Amniotic stem cell (primary cell): ENCODE measurements at regions not wholly inside any gene's neighbourhood (a gene's known extent, or its start where the extent isn't known, plus 50 kb on each side); places are given as distances from the start of the nearest gene placed in this dataset.

Experiments used
- DNase-seq: peaks from one replicate; lab custom pipeline; 2025; lab: John Stamatoyannopoulos, UW

DNA sequence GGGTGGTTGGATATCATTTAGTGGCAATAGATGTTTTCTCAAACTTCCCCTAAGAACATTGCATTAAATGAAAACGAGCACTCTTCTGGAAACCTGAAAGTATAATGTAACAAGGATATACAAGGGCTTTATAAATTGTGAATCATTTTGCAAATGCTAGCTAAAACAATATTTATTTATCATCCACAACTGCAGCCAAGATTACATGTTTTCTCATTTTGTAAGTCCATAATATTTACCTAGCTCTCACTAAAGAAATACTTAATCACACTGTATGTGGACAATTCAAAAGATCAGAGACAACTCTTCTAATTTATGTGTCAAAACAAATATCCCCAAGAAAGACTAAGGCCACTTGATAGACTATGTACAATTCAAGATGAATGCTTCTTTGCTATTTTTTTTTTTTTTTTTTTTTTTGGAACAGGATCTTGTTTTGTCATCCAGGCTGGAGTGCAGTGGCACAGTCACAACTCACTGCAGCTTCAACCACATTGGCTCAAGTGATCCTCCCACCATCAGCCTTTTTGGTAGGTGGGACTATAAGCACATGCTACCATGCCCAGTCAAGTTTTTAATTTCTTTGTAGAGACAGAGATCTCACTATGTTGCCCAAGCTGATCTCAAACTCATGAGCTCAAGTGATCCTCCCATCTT is 427.7 kb upstream of the THBS1 start:
- no peak for DNase-seq

DNA sequence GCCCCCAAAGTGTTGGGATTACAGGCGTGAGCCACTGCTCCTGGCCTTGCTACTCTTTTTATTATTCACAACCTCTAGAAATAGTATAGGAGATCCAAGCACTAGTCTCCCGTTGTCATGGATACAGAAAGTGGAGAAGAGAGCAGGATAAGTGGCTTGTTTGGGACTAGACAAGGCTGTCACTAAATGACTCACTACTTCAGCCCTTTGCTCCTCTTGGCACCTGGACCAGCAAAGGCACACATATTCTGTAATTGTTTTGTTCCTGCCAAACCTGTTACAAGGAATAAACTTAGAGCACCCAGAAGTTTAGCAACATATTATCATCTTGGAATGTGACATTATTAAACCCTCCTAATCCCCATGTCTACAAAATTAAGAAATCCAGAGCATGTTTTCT is 427.2 kb upstream of the THBS1 start:
- DNase-seq: no peak

DNA sequence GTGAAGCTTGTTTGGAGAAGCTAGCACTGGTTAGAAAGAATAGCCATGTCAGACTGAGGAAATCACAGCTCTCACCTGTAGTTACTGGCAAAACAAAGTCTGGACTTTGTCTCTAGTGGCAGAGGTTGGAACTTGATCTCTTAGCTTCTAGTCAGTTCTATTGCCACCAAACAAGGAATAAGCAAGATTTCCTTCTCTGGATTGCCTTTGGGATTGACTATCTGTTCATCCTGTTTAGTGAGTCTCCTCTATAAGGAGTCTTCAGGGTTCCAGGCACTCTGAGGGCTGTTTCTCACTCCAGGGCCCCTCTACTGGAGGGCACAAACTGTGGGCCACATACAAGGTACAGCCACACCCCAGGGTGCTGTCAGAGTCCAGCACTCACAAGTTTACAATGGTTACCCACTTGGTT is 426.6 kb upstream of the THBS1 start:
- DNase-seq: no peak

DNA sequence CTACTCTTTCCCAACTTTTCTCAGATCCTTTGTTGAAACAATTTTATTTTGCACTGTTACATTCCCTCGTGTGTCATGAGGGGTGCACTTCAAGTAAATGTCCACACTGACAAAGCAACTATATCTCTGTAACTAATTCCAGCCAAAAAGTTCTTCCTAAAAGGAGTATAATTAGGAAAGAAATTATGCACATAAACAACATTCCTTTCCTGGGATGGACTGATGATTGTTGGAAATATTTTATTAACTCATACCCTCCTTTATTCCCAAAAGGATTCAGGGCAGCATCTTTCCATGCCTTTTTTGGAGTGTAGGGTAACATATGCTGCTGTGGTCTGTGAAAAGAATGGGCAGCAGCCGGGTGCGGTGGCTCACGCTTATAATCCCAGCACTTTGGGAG is 426.1 kb upstream of the THBS1 start:
- DNase-seq: no peak

DNA sequence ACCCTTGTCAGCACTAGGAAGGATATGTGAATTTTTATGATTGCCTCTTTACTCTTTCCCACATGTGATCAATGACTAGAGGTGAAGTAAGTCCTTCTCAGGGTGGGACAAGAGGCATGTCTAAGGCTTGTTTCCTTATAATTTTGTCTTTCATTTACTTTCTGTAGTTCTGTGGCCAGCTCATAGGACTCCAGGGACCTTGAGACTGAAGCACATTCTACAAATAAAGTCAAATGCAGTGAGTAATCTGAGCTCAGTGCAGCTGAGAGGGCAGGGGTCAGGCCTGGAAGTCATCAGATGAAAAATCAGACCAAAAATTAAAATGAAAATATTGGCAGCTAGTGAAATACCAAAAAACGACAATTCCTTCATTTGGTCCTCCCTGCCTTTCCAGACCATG is 424.7 kb upstream of the THBS1 start:
- DNase-seq: no peak

DNA sequence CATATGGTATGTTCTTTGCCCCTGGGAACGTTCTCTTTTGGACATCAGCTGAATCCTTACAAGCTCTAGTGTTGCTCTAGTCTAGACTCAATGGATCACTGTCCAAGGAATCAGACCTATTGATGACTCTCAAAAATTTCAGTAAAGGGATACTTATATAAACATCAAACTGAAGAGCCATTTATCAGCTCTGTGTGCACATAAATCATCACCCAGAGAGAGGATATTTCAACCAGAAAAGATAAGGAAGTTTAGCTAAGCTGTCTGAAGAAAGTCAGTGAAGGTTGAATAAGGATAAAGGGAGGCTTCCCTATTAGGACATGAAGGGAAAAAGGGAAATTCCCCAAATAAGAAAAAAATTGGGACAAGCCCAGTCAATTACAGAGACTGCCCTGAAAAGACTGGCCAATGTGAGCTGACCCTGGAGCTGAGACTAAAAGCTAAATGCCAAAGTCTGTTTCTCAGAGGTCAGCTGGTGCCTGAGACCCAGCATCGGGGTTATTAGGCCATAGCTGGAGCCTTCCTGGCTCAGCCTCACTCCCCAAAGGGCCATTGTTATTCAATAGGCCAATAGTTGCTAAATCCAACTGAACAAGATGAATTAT is 424.1 kb upstream of the THBS1 start:
- DNase-seq: no peak

DNA sequence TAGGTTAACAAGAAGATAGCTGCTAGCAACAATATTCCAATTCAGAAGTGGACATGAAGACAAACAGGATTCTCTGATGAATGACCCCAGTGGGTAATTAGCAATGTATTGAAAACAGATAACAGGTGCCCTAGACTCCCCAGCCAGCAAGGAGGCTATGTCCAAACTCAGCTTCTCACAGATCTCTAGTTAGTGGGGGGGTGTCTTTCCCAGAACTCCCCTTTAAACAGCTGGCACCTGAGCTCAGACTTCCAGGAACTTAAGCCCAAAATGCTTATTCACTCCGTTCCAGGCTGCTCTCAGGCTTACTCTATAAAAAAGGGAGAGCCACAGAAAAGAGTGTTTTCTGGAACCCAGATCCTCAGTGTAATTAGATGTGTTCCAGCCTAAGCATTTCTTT is 423.0 kb upstream of the THBS1 start:
- no peak for DNase-seq

DNA sequence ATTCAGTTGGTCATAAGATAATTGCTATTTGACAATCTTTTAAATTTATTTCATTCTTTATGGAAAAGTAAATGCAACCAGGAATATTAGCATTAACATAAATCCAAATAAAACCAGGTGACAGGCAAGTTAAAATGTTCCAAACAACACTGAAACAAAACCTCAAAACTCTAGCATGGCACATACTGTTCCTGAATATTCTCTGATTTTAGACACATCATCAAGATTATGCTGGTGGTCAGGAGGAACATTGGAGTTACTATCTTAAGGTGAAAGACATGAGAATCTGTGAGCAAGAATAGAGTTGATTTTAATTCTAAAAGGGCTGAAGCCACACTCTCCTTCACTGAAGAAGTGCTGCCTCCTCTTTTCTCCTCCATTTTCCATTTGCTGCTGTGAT is 421.0 kb upstream of the THBS1 start:
- DNase-seq: no peak

DNA sequence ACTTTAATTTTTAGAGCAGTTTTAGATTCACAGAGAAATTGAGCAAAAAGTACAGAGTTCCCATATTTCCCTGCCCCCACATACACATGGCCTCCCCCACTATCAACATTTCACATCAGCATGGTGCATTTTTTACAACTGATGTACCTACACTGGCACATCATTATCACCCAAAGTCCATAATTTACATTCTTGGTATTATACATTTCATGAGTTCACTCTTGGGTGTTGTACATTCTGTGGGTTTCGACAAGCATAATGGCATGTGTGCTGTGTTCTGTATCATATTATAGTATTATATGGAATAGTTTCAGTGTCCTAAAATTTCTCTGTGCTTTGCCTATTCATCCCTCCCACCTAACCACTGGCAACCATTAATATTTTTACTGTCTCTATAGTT is 419.8 kb upstream of the THBS1 start:
- no peak for DNase-seq

DNA sequence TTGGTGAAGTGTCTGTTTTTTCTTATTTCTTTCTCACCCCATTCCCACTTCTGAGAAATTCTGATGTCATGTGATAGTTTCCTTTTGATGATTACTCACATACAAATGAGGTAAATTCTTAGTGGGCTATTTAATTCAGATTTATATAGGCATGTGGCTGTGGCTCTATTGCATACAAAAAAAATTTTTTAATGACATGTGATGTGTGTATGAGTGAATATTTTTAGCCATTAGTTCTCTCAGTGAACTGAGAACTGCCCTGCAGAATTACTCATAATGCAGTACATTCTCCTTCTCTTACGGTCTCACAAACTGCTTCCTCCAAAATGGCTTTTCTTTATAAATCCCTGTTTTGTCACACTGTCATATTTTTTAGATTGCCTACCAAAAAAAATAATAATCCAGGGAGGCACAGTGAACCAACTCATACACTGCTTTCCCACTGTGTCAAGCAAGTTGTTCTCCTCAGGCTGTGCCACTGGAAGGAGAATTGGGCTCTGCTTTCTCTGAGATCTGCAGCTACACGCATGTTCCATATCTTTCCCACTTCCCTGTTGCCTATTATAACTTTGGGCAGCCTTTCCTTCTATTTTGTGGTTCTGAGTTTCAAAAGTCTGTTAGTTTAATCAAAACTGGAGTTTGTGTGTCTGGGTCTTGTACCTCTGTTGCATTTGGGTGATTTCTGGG is 415.7 kb upstream of the THBS1 start:
- DNase-seq: no peak

DNA sequence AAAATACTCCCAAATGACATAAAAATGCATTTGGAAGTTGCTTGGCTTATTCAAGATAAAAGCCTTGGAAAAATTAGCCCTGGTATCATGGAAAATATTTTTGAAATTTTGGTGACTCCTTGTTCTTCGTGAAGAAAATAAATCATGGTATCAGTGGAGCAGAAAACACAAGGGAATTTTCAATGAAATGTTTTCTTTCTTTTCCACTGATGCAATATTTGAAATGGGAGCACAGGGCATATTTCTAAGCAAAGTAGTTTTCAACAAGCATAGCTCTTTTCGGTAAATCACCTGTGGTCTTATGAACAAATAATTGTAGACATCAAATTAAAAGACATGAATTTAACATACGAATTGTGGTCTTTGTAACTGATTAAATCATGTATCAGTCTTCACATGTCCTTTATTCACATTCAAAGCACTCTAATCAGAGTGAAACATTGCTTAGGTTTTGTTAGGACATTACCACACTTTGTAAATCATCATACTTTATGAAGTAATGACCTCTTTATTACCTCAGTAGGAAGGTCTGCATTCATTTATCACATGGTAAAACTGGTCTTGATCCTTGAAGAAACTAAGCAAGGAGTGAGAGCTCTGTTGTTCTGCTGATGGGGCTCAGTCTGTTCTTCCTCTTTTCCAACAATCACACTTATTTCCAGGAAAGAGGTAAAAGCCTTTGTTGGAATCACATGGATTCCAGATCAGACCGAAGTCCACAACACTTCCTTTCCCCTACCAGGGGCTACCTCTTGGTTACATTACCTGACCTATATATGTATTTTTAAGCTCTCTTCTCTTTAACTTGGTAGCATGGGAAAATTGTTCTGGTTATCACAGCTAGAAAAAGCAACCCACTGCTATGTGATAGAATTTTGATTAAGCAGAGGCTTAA is 413.5 kb upstream of the THBS1 start:
- no peak for DNase-seq

DNA sequence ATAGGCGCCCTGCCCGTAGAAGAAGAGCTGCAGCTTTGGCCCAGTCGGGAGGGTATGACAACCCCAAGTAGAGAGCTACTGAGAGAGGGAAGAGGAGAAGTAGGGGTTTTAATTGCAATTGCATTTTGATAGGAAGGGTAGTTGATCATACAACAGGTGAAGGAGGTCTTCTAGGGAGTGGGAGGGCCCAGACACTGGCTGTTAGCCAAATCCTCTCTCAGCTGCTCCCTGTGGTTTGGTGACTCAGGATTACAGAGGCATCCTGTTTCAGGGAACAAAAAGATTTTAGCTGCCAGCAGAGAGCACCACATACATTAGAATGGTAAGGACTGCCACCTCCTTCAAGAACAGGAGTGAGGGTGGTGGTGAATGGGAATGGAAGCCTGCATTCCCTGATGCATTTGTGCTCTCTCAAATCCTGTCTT is 408.9 kb upstream of the THBS1 start:
- DNase-seq: peak; percentile 80

DNA sequence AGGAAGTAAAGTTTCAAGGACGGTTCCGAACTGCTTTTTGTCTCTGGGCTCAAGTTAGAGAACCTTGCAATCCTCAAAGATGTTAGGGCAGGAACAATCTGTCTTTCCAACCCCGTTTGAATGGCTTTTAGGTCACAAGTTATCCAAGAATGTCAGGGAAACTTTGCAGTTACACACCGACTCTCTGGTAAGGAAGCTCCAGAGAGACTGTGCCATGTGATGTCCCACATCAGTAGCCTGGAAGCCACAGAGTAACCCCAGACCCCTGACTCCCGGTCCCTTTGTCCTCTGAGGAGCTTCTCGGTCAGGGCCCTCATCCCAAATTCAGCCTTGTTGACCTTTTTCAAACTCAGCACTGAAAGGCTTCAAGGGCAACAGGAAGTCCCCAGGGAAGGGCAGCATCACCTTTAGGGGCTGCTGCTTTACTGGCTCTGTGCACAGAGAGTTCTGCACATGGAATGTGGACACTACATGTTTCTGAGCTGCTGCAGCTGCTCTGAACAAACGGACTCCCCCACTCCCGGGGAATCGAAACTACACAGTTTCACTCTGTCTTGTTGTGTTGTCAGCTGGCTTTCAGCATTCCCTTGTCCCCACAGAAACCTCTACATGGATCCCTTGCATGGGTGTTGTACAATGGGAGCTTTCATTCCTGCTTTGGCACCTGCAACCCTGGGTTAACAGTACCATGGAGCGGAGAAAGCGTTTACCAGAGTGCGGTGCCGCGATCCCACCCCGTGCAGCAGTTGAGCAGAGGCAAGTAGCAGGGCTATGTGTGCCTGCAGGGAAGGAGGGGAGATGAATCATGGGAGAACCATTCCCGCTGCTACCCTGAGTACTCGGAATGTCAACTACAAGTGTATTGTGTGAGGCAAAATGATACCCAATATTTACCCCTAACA is 408.2 kb upstream of the THBS1 start:
- no peak for DNase-seq

DNA sequence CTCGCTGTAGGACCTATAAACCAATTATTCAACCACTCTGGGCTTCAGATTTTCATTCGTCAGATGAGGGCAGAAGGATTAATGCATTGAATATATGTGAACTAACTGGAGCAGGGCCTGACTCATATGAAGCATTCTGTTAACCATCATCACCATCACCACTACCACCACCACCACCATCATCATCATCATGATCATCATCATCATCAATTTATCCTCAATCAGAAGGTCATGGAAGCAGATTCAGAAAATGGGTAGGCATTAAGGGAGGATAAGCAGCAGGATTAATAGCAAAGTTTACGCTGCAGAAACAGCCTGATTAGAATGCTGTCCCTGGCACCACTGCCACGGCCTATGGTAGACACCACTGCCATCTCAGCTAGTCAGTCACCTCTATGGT is 407.5 kb upstream of the THBS1 start:
- no peak for DNase-seq

DNA sequence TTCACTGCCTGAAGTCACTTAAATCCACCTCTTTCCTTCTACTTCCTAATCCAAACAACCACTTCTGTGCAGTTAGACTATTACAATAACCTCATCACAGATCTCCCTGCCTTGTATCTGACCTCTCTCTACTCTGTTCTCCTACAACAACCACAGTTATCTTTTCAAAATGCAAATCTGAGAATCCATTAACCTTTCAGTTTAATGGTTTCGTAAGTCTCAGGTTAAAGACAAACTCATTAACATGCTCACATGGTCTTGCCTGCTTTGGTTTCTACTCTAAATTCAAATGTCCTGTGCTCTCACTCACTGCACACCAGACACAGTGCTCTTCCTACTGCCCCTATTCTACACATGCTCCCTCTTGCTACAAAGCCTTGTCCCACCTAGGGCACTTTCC is 406.5 kb upstream of the THBS1 start:
- DNase-seq: no peak

DNA sequence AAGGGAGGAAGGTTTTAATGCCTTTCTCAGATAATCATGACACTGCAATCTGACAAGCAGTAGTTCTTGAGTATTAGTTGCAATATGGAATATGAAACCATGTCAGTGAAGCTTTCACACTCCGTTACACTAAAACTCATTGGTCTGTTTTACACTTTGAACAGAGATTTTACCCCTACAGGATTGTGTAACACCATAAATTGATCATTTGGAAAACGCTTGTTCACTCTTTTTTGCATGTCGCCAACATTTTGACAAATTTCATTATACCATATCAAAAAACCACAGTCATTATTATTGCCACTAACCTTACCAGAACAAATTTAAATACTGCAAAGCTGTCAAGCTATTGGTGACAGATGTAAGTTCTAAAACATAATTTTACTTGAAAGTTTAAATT is 404.8 kb upstream of the THBS1 start:
- DNase-seq: no peak

DNA sequence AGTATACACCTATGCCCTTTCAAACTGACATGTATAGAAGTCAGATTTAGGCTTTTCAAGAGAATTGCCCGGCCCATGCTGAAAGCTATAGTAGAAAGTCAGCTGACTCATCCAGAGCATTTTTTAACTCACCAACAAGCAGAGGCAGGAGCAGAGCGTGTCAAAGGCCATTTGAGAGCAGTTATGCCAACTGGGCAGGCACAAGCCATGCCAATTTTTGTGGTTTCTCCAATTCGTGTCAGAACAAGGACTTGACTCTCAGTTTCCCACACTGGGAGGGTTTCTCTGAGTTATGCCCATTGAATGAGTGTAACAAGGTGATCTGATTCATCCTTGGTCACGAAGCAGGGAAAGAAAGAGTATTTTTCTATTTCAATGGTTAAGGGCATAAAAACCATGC is 403.3 kb upstream of the THBS1 start:
- no peak for DNase-seq

DNA sequence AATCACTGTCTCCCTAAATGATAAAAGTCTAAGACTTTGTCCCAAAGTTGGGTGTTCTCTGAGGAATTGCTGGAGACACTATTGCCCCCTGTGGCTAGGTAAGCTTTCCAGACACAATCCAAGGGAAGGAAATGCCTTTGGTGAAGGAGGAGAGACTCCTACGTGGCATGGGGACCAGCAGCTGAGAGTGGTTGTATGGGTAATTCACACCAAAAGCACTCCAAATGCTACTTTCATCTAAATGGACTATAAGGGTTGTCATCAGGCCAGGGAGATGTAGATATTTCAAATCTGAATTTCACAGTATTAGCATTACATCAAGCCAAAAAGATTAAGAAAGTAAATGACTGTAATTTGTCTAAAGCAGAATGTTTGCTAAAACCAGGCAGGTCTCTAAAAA is 400.8 kb upstream of the THBS1 start:
- DNase-seq: no peak

DNA sequence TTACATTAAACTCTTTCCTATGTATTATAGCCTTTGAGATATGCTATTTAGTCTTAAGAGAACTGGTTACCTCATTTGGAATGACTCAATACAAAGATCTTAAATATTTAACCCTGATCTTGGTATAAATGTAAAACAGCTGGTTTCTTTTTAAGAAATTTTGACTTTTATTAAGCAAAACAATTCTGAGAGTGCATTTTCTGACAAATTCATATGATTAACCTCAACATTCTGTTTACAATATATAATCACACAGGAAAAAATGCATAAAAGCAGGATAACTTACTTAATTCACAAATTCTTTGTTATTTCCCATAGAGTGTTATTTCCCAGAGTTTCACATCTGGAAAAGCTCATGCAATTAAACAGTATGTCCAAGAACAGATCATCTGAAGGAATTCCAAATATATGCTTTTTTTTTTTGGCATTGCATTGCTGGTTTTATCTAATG is 400.4 kb upstream of the THBS1 start:
- DNase-seq: peak; percentile 54

DNA sequence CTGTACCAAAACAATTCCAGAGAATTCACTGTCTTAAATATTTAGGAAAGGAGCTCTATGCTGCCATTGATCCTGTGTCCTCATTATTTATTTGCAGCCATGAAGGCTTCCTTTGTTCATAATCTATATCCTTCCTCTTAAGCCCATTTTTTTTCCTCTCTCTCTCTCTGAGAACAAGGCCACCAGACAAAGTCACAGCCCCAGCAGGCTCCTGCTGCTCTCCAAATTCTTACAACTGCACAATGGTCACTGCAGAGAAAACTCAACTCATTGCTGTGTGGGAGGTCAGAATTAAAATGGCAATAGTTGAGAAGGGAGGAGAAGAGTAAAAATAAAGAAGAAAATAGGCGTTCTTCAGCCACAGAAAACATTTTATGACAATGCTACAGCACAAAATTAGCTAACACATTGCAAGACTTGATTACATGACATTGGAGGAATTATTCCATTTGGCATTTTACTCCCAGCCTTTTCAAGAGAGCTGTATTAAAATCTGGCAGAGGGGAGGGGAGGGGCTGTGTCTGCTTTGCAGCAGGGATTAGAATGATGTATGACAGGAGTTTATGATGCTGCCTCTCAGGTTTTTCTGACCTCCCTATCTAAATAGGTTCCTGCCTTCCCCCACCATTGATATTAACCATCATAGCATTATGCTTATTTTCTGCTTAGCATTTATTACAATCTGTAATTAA is 399.7 kb upstream of the THBS1 start:
- no peak for DNase-seq

DNA sequence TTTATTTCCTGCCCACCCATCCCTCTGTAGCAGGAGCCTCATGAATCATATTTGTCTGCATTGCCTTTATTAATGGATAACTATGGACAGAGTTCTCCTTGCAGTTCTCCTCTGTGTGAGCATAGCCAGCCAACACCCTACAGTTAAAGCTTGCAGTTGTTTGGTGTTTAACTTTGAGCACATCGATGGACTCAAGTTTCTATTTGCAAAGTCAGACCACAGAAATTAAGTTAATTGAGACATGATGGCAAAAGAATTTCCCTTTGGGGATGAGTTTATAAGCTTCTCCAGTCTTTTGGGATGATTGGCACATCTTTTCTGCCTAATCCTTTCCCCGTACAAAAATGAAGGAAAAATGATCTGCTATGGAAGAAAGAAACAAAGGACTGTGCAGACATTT is 398.9 kb upstream of the THBS1 start:
- DNase-seq: peak; percentile 37
